Right atrium auricular region (tissue), 2 donors: ENCODE measurements at regions not wholly inside any gene's neighbourhood (a gene's known extent, or its start where the extent isn't known, plus 50 kb on each side); places are given as distances from the start of the nearest gene placed in this dataset.

ENCODE experiments used
- DNase-seq: peaks from one replicate; pipeline ENCODE4 v3.0.0-alpha.2; 2019; ENCODE audit warnings: low spot score
- H3K27ac ChIP-seq, 2 donors: fragments of 200-600 bp; sonication (generic); 1 replicate in 1 of 2; 2 replicates in 1 of 2; pipeline ENCODE4 v1.5.1; 2016 to 2019
- H3K27me3 ChIP-seq, 2 donors: fragments of 200-600 bp; sonication (generic); one replicate each; pipeline versions ENCODE4 v1.5.1 to v1.6.0; 2017 to 2019
- H3K36me3 ChIP-seq: fragments of 200-600 bp; sonication (generic); one replicate; pipeline ENCODE4 v1.5.1; 2016
- H3K4me1 ChIP-seq, 2 donors: fragments of 200-600 bp; sonication (generic); one replicate each; pipeline versions ENCODE4 v1.5.1 to v1.6.0; 2017 to 2019
- H3K4me3 ChIP-seq, 2 donors: fragments of 200-600 bp; sonication (generic); 1 replicate in 1 of 2; 2 replicates in 1 of 2; pipeline ENCODE4 v1.5.1; 2017 to 2019; ENCODE audit warnings: mild to moderate bottlenecking in 1 of 2, moderate library complexity in 1 of 2
- H3K9me3 ChIP-seq, 2 donors: fragments of 200-600 bp; sonication (generic); one replicate each; pipeline ENCODE4 v1.5.1; 2019
- CTCF ChIP-seq, 2 donors: fragments of 200-600 bp; sonication (generic); IDR thresholded peaks; one replicate each; pipeline ENCODE4 v1.5.1; 2019; ENCODE audit warnings: antibody characterized with exemption in 2 of 2

- Histone ChIP-seq H3K27ac (no peak overlapping the region), H3K9me3 (no peaks in the 10 kb centered on the region), H3K36me3 (no peaks in the 10 kb centered on the region), H3K27me3 (no peaks in the 10 kb centered on the region), H3K4me1 (no peaks in the 10 kb centered on the region), H3K4me3 (no peak overlapping the region)
- no peak for TF ChIP-seq CTCF (IDR thresholded peaks at IDR 0.05)
- no peak for DNase-seq
These were observed 441.5 kb upstream of the PCDH15 start for GRCh38 chr10:55242544-55242943.

- Histone ChIP-seq H3K27ac (no peak overlapping the region), H3K9me3 (no peaks in the 10 kb centered on the region), H3K4me3 (no peak overlapping the region), H3K36me3 (no peaks in the 10 kb centered on the region), H3K27me3 (no peaks in the 10 kb centered on the region), H3K4me1 (no peaks in the 10 kb centered on the region)
- TF ChIP-seq CTCF (IDR thresholded peaks at IDR 0.05): no peak
- DNase-seq: no peak
These were observed 436.4 kb upstream of the PCDH15 start for GRCh38 chr10:55237462-55237861.

DNA sequence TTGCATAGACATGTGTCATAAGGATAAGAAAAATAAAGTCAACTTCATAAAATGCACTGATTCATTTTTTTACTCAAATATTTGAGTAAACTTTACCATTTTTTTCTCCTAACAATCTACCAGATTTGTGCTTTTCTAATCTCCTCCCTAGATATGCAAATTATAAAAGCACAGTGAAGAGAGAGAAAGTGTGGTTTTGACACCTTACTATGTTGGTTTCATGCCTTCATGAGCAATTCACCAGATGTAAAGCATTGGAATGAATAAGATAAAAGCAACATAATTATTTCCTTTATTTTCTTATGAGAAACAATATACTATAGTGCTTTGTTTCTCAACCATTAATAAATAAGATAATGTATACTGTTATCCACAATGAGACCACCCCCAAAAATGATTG is 432.5 kb upstream of the PCDH15 start:
- Histone ChIP-seq H3K27ac (no peak overlapping the region), H3K27me3 (no peaks in the 10 kb centered on the region), H3K36me3 (no peaks in the 10 kb centered on the region), H3K4me3 (no peak overlapping the region), H3K4me1 (no peaks in the 10 kb centered on the region), H3K9me3 (no peaks in the 10 kb centered on the region)
- TF ChIP-seq CTCF (IDR thresholded peaks at IDR 0.05): no peak
- DNase-seq: no peak

DNA sequence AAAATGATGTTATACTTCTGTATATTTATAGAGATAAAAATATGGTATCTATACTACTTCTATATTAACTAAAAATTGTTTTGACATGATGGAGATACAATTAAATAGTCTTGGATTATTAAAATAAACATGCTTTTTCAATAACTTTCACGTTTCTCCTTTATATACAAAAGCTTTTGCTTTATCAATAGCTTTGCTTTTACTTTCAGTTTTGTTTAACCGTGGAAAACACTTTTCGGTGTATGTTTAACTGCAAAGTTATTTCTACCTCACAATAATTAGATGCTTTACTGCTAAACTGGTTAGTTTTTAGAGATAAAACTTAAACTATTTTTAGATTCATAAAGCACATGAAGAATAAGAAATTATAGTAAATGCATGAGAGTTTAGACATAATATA is 432.1 kb upstream of the PCDH15 start:
- Histone ChIP-seq H3K27me3 (no peaks in the 10 kb centered on the region), H3K4me3 (no peak overlapping the region), H3K4me1 (no peaks in the 10 kb centered on the region), H3K9me3 (no peaks in the 10 kb centered on the region), H3K36me3 (no peaks in the 10 kb centered on the region), H3K27ac (no peak overlapping the region)
- no peak for DNase-seq
- no peak for TF ChIP-seq CTCF (IDR thresholded peaks at IDR 0.05)

- no peak for DNase-seq
- Histone ChIP-seq H3K4me1 (no peaks in the 10 kb centered on the region), H3K9me3 (no peaks in the 10 kb centered on the region), H3K27ac (no peak overlapping the region), H3K36me3 (no peaks in the 10 kb centered on the region), H3K27me3 (no peaks in the 10 kb centered on the region), H3K4me3 (no peak overlapping the region)
- TF ChIP-seq CTCF (IDR thresholded peaks at IDR 0.05): no peak
These were observed 431.5 kb upstream of the PCDH15 start for GRCh38 chr10:55232553-55232952.

DNA sequence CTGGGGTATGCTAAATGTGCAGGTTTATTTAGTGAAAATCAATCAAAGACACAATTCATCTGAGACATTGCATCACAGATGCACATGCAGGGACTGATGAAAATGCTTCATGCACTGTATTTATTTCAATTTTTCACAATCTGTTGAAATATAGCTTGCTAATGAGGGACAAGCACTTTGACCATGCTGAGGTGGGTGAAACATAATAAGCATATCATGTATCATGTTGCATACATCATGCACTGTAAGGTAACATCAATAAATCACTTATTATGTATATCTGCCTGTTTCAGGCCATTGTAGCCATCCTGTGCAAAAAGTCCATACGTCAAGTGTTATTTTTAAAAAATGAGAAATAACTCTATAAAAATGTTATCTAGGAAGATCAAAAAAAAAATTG is 426.9 kb upstream of the PCDH15 start:
- no peak overlapping the region for H3K4me3 ChIP-seq
- no peak for TF ChIP-seq CTCF (IDR thresholded peaks at IDR 0.05)
- DNase-seq: no peak
- H3K27me3 ChIP-seq: no peaks in the 10 kb centered on the region
- no peaks in the 10 kb centered on the region for H3K4me1 ChIP-seq
- H3K27ac ChIP-seq: no peak overlapping the region
- H3K36me3 ChIP-seq: no peaks in the 10 kb centered on the region
- no peaks in the 10 kb centered on the region for H3K9me3 ChIP-seq
